ENCODE measurements at regions not wholly inside any gene's neighbourhood (a gene's known extent, or its start where the extent isn't known, plus 50 kb on each side); places are given as distances from the start of the nearest gene placed in this dataset.

- TF ChIP-seq CTCF (IDR thresholded peaks at IDR 0.05): no peak
- TF ChIP-seq POLR2A (IDR thresholded peaks at IDR 0.05): no peak
- intact Hi-C loops (cut with DNase I): no loop called here
- Histone ChIP-seq H3K27me3 (no peaks in the 10 kb centered on the region), H3K36me3 (no peaks in the 10 kb centered on the region), H3K4me3 (no peak overlapping the region), H3K27ac (no peak overlapping the region), H3K9me3 (no peaks in the 10 kb centered on the region), H3K4me1 (no peaks in the 10 kb centered on the region)
- WGBS (ENCODE audit: insufficient coverage, low coverage, low lambda C conversion rate, missing lambda C conversion rate): 47% methylated on average over 1 of the region's 1 CpG
- DNase-seq (no peak), ATAC-seq (no peak)
These were observed 59.1 kb upstream of the GALNT13 start for GRCh38 chr2:153812632-153813031.

GRCh38 chr2:153818242-153818641 lies 53.5 kb upstream of the GALNT13 start:
- peak in 1 of 4 donors; percentile 36 for ATAC-seq
- Histone ChIP-seq H3K4me1 (no peaks in the 10 kb centered on the region), H3K27ac (no peak overlapping the region), H3K9me3 (no peaks in the 10 kb centered on the region), H3K4me3 (no peak overlapping the region), H3K27me3 (no peaks in the 10 kb centered on the region), H3K36me3 (no peaks in the 10 kb centered on the region)
- intact Hi-C loops (cut with DNase I): no loop called here
- DNase-seq: peak in 1 of 3 donors; percentile 27
- TF ChIP-seq POLR2A (IDR thresholded peaks at IDR 0.05) (no peak), CTCF (IDR thresholded peaks at IDR 0.05) (no peak)
- WGBS (ENCODE audit: insufficient coverage, low coverage, low lambda C conversion rate, missing lambda C conversion rate): no CpG with 5 or more reads among the region's 6 CpGs

DNA sequence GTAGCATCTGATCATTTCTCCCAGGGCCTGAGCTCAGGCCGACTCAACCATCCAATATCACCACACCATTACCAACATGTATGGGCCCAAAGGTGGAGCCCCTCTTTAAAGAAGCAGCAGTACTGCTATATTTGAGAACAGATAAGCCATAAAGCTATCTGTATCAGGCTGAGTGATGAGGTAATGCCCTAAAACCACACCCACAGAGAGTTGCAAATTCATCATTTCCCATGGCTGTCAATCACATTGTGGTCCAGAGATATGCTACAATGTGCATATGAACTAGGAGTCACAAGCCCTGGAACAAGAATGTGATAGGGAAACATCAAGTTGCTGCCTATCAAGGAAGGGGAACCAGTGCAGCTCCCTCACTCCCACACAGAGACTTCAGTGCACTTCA lies 52.6 kb upstream of the GALNT13 start:
- TF ChIP-seq POLR2A (IDR thresholded peaks at IDR 0.05) (no peak), CTCF (IDR thresholded peaks at IDR 0.05) (no peak)
- no peak for DNase-seq
- H3K4me1 ChIP-seq: no peaks in the 10 kb centered on the region
- no peaks in the 10 kb centered on the region for H3K9me3 ChIP-seq
- no peaks in the 10 kb centered on the region for H3K36me3 ChIP-seq
- no peak overlapping the region for H3K27ac ChIP-seq
- no peak for ATAC-seq
- H3K4me3 ChIP-seq: no peak overlapping the region
- 80% methylated on average over 1 of the region's 1 CpG for WGBS (ENCODE audit: insufficient coverage, low coverage, low lambda C conversion rate, missing lambda C conversion rate)
- intact Hi-C loops (cut with DNase I): no loop called here
- H3K27me3 ChIP-seq: no peaks in the 10 kb centered on the region

DNA sequence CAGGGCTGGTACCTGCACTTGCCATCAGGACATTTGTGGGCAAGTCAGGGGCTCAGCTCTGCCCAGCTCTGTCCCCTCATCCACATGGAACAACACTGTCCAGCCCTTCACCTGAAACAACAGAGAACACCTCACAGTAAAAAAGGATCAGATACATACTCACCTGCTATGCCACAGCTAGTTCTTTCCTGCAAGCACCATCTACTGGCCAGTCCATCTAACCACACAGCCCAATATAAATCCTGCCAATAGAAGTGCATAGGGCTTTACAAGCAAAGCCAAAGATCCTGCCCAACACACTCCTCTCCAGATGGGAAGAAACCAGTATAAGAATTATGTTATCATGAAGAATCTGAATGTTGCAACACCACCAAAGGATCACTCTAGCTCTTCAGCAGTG lies 52.2 kb upstream of the GALNT13 start:
- intact Hi-C loops (cut with DNase I): no loop called here
- H3K27me3 ChIP-seq: no peaks in the 10 kb centered on the region
- H3K36me3 ChIP-seq: no peaks in the 10 kb centered on the region
- H3K27ac ChIP-seq: no peak overlapping the region
- ATAC-seq (no peak), DNase-seq (no peak)
- H3K9me3 ChIP-seq: no peaks in the 10 kb centered on the region
- no peak for TF ChIP-seq POLR2A (IDR thresholded peaks at IDR 0.05)
- no peak for TF ChIP-seq CTCF (IDR thresholded peaks at IDR 0.05)
- no peak overlapping the region for H3K4me3 ChIP-seq
- H3K4me1 ChIP-seq: no peaks in the 10 kb centered on the region

Measured in right lobe of liver (tissue), 6 donors.